HG03139 (cell line): ENCODE measurements at regions not wholly inside any gene's neighbourhood (a gene's known extent, or its start where the extent isn't known, plus 50 kb on each side); places are given as distances from the start of the nearest gene placed in this dataset.
"Not testable (repeated sequence)": the region's sequence is repeated elsewhere in the genome, so short reads cannot be mapped to it uniquely, and the experiment has no call there.

Experiments
- ATAC-seq: cut with Tn5 transposase; IDR thresholded peaks from one replicate; pipeline ENCODE4 v1.9.1; 2021; ENCODE audit not compliant: unreplicated experiment

DNA sequence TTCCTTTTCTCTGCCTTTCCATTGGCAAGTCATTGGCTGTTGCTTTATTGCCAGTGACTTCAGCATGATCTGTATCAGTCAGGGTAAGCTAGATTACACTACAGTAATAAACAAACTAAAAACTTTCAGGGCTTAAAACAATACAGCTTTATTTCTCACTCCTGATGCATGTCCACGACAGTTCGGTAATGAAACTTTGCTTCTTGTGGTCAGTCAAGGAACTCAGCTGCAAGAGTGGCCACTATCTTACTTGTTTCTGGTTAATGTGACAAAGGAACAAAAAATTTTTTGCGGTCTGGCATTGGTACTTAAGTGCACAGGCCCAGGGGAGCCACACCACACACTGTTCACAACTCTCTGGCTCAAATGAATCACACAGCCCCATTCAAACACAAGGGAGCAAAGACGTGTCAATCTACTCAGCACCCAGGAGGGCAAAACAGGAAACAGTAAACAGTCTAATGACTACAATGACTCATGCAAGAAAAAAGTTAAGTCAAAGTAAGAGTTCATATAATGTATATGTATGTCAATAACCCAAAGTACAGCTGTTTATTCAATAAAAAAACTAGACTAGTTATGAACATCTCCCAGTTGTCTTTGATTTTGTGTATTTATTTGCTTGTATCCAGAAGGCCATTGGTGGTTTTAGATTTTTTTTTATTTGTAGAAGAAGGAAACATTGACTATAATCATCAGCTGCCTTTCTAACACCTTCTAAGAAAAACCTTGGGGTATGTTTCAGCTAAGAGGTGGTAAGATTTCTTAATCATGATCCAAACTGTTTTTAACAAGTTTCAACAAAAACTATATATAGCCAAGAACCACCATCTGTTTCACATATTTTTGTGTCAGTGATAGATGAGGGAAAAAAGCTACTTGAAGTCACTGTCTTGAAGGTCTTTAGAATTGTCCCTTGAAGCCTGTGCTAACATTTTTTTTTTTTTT, 134.4 kb upstream of the FAM3C start:
- ATAC-seq, result peak; percentile 99

- no peak for ATAC-seq
Measured at GRCh38 chr7:121529003-121529402, 132.9 kb upstream of the FAM3C start.

GRCh38 chr7:121526210-121526609, 130.1 kb upstream of the FAM3C start:
- ATAC-seq, result not testable (repeated sequence)

- no peak for ATAC-seq
Measured at GRCh38 chr7:121525155-121525819, 129.2 kb upstream of the FAM3C start.

DNA sequence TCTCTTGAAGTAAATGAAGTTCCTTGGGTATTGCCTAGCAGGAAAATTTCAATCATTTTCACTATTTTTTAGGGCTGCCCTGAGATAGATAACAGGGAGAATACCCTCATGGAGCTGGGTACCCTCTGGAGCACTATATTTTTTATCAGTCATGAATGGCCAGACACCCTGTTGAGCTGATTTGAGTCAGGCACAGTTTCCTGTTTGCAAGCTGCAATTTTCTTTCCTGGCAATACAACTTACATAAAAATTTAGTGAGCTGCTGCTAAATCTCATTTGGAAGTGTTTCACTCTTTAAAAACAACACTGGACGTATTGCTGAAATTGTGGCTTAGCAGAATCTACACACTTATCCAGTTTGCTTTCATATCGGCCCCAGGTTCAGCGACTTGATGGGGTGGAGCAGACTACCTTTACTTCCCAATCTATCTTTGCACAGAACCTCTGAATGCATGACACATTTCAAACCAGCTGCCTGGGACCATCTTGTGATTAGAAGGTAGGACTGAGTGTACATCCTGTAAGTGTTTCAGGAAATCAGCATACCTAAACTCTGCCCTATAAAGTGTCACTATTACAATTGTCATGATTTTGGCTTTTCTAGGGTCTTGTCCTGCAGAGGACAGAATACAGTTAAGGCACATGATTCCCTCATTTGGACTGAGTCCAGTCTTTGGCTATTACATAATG, 125.7 kb upstream of the FAM3C start:
- no peak for ATAC-seq

DNA sequence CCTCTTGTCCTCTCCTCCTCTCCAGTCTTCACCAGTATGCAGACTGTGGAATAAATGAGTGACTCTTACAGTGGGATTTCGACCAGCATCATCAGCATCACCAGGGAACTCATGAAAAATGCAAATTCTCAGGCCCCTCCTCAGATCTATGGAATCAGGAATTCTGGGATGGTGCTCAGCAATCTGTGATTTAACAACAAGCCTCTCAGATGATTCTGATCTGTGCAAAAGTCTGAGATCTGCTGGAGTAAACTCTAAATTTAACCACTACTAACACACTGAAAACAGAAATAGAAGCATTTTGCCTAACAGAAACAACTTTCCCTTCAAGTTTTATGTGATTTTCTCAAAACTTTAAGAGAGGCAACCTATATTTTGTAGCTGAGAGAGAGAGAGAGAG, 124.8 kb upstream of the FAM3C start:
- ATAC-seq, result no peak

DNA sequence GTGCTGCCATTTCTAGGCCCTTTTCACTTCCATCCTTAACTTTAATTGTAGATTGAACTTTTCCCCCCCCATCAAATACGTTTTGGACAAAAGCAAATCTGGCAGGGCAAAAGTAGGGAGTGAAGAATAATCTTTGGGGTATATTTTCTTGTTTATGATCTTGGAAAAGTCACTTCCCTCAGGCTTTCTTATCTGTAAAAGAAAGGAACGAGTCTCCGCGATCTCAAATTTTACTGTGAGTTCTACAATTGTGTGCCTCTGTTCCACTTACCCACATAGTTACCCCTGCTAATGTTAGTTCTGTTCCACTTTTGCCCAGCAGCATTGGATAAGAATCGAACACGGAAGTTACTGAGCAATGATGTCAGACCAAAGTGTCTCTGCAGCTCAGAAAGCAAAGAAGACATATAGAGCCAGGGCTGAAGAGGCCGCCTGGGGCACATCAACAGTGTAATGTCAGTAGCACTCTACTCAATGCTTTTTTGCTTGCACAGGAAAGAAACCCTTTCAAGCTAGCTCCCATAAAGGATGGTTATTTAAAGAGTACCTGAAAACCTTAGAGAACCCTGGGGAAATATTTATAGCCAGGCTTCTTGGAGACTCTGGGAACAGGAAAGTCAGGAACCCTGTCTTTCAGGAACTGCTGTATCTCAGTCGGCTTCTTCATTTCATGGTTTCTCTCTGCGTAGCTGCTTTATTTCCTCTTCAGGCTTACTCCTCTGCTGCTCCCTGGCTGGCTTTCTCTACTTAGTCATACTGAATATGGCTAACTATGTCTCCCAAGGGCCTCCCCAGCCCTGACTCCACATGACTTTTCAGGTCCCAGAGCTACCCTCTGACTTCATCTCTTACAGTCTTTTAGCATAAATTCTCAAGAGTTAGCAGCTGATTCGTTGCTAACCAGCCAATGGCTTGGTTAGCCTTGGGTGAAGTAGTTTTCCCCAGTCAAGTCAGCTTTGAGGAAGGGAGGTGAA, 123.7 kb upstream of the FAM3C start:
- peak; percentile 78 for ATAC-seq

DNA sequence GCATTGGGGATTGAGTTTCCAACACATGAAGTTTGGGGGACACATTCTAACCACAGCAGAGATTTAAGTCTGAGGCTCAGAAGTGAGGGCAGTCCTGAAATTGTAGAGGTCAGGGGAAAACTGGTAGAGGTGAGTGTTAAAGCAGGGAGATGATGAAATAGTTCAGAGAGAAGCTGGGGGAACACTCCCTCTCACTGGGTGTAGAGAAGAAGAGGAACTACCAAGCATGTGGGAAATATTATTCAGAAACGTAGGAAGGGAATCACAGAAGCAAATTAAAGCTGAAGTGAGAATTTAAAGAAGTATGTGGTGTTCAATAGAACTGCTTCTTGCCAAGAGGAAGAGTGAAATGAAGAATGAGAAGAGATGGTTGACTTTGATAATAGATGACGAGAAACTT, 121.5 kb upstream of the FAM3C start:
- ATAC-seq, result no peak

GRCh38 chr7:121516821-121517220, 120.7 kb upstream of the FAM3C start:
- ATAC-seq, result no peak

GRCh38 chr7:121515630-121516401, 119.7 kb upstream of the FAM3C start:
- ATAC-seq, result no peak

- ATAC-seq, result no peak
Measured at GRCh38 chr7:121515229-121515628, 119.1 kb upstream of the FAM3C start.

DNA sequence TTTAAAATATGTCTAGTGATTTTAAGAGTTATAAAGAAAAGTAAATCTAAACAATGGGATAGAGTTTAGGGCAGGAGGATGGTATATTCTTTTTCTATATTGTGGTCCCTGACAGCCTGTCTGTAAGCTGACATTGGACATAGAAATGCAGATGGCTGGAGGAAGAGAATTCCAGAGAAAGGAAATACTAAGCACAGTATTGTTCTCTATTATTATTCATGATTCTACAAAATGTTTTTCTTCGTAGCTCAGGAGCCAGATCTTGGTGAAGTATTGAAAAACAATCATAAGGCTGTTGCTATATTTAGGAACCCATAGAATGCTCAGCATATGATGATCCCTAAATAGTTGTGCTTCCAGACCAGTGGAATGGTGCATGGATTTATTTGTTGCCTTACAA, 117.0 kb upstream of the FAM3C start:
- ATAC-seq, result no peak

GRCh38 chr7:121510858-121511482, 114.9 kb upstream of the FAM3C start:
- no peak for ATAC-seq

DNA sequence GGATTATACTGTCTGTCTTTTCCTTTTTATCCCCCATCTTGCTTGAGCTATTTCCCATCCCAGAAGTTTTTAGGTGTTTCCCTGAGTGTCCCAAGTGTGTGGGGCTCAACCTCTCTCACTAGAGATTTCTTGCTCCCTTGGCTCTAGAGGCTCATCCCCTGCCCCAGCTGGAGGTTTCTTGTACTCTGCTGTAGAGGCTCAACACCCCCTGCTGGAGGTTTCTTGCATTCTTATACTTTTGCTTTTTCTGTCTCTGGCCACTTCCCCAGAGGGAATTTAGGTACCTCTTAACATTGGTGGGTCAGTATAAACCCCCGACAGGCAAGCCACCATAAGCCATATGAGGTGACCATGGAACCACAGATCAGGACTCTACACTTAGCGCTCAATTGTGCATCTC, 114.2 kb upstream of the FAM3C start:
- ATAC-seq, result no peak

GRCh38 chr7:121505540-121506182, 109.6 kb upstream of the FAM3C start:
- ATAC-seq, result no peak

DNA sequence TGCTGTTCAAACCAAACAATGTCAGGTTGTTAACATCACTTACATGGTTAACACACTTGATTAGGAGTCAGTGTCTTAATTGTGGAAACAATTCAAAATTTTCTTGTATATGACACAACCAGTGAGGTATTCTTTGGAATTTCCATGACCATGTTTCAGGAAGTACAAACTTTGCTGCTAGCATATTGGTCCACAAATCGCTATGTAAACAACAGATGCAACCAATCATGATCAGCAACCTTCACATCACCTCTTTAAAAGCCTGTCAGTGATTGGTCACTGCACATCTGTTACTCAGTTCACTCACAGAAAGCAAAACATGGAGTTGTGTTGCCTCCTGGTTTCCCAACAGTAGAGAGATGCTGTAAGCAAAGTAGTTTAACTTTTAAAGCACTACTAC, 108.9 kb upstream of the FAM3C start:
- ATAC-seq, result no peak

DNA sequence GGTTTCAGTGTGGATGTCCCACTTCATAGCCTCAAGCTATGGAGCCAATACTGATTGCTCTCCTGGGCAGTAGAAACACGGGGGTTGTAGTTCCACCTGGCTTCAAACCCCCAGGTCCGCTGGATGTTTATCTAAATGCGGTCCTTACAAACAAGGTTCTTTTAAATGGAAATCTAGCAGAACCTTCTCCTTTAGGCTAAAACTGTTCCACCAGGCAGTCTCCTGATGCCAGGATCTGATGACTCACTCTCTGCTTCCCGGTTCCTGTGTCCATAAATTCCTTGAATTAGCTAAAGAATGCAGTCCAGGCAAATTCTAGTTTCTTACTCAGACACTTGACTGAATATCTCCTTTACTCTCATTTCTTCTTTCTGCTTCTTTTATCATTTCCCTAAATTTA, 108.4 kb upstream of the FAM3C start:
- no peak for ATAC-seq

GRCh38 chr7:121503730-121504129, 107.6 kb upstream of the FAM3C start:
- ATAC-seq, result no peak

DNA sequence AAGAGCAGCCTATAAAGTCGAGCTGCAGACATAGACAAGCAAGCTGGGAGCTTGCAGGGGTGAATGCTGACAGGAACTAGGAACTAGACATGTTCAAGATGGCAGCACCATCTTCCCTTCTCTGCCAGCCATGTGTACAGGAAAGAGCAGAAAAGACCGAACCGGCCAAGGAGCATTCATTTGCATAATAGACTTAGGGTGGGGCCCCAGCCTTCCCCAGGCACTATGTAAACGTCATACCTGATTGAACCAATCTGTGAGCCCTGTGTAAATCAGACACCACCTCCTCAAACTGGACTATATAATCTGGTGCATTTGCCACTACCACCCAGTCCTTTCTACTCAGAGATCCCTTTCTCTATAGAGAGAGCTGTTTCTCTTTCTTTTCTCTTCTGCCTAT, 106.9 kb upstream of the FAM3C start:
- ATAC-seq, result no peak
